Uterus (tissue), 2 donors: ENCODE measurements at regions not wholly inside any gene's neighbourhood (a gene's known extent, or its start where the extent isn't known, plus 50 kb on each side); places are given as distances from the start of the nearest gene placed in this dataset.

Experiments used
- POLR2A ChIP-seq, 2 donors: fragments of 450-650 bp; IDR thresholded peaks; one replicate each; pipeline ENCODE4 v1.6.1; 2016; ENCODE audit warnings: antibody characterized with exemption in 2 of 2, mild to moderate bottlenecking in 1 of 2, moderate library complexity in 1 of 2
- TF ChIP-seq, protein P1 (sequence below), 4 experiments: fragments of 200-600 bp in 2 of 4; fragments of 450-650 bp in 2 of 4; sonication (generic) in 2 of 4; IDR thresholded peaks; one replicate each; pipeline ENCODE4 v1.5.1; 2016 to 2019; ENCODE audit warnings: antibody characterized with exemption in 4 of 4, mild to moderate bottlenecking in 2 of 4, moderate library complexity in 1 of 4

DNA sequence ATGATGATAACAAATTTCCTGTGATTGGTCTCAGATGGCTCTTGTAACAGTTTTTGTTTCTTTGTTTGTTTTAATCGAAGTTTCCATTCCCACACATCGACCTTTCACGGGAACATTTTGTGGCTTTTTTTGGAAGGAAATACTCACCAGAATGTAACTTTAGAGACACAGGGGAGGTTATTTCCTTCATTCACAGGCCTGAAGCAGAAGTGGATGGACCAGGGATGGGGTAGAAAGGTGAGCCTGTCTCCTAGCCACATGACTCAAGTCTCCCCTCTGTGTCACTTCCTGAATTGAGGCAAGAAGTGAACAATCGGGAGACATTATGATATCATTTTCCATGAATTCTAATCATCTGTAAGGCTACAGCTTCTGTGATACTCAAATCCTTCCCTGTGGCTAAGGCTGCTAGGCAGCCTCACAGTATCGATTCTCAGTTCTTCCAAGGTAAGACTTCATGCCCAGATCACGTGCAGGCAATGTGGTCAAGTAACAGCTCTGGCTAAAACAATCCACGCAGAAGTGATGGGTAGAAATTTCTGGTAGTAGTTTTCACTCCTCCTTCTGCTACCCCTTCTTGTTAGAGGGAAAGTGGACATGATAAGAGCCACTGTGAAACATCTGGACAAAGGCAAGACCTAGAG, 203.9 kb upstream of the NEBL start:
- TF ChIP-seq, protein P1, sequence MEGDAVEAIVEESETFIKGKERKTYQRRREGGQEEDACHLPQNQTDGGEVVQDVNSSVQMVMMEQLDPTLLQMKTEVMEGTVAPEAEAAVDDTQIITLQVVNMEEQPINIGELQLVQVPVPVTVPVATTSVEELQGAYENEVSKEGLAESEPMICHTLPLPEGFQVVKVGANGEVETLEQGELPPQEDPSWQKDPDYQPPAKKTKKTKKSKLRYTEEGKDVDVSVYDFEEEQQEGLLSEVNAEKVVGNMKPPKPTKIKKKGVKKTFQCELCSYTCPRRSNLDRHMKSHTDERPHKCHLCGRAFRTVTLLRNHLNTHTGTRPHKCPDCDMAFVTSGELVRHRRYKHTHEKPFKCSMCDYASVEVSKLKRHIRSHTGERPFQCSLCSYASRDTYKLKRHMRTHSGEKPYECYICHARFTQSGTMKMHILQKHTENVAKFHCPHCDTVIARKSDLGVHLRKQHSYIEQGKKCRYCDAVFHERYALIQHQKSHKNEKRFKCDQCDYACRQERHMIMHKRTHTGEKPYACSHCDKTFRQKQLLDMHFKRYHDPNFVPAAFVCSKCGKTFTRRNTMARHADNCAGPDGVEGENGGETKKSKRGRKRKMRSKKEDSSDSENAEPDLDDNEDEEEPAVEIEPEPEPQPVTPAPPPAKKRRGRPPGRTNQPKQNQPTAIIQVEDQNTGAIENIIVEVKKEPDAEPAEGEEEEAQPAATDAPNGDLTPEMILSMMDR (IDR thresholded peaks at IDR 0.05) = no peak
- TF ChIP-seq POLR2A (IDR thresholded peaks at IDR 0.05) = no peak
